ENCODE measurements at regions not wholly inside any gene's neighbourhood (a gene's known extent, or its start where the extent isn't known, plus 50 kb on each side); places are given as distances from the start of the nearest gene placed in this dataset.
"Not testable (repeated sequence)": the region's sequence is repeated elsewhere in the genome, so short reads cannot be mapped to it uniquely, and the experiment has no call there.

GRCh38 chr3:110327870-110328269 is 743.7 kb upstream of the NECTIN3 start:
- no peak for DNase-seq (ENCODE audit: low spot score)

GRCh38 chr3:110331562-110331961 is 740.1 kb upstream of the NECTIN3 start:
- DNase-seq (ENCODE audit: low spot score), result not testable (repeated sequence)

DNA sequence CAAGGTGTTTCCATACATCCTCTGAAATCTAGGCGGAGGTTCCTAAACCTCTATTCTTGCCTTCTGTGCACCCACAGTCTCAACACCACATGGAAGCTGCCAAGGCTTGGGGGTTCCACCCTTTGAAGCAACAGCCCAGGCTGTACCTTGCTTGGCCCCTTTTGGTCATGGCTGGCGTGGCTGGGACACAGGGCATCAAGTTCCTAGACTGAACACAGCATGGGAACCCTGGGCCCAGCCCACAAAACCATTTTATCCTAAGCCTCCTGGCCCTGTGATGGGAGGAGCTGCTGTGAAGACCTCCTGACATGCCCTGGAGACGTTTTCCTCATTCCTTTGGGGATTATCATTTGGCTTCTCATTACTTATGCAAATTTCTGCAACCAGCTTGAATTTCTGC is 739.0 kb upstream of the NECTIN3 start:
- DNase-seq (ENCODE audit: low spot score), result no peak

GRCh38 chr3:110341047-110341446 is 730.6 kb upstream of the NECTIN3 start:
- DNase-seq (ENCODE audit: low spot score), result no peak

DNA sequence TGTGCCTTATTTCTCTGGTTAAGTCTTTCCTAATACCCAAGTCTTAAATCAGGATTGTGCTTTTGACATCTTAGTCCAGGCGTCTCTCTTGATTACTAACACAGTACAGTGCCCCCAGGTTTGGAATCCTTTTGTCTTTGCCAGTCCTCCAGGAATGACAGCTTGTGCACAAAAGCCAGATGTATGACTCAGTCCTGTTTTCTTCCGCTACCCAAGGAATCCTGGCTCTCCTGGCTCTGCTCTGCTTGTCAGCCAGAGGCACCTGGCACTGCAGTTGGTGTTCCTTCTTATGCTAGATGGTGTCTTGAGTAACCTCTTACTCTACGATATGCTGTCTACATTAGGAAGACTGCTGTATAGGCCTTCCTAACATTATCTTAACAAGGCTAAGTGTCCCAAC is 728.2 kb upstream of the NECTIN3 start:
- no peak for DNase-seq (ENCODE audit: low spot score)

DNA sequence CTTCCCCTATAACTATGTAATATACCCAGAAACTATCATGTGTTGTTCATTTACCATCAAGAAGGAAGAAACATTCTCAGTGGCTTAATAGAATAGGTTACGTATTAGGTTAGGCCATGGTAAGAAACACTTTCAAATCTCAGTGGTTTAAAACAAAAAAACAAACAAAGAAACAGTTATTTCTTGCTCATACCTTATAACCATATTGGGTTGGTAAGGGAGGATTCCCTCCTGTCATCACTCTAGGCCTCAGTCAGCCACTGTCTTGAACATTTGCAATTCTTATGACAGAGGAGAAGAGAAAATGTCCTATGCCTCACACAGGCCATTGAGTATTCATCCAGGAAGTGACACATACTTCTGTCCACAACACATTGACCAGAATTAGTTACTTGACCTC is 727.7 kb upstream of the NECTIN3 start:
- no peak for DNase-seq (ENCODE audit: low spot score)

GRCh38 chr3:110344487-110344886 is 727.1 kb upstream of the NECTIN3 start:
- DNase-seq (ENCODE audit: low spot score), result no peak

GRCh38 chr3:110344897-110345767 is 726.5 kb upstream of the NECTIN3 start:
- DNase-seq (ENCODE audit: low spot score), result no peak

GRCh38 chr3:110349295-110349694 is 722.3 kb upstream of the NECTIN3 start:
- DNase-seq (ENCODE audit: low spot score), result no peak

- DNase-seq (ENCODE audit: low spot score), result no peak
These were observed 718.6 kb upstream of the NECTIN3 start for GRCh38 chr3:110352841-110353604.

DNA sequence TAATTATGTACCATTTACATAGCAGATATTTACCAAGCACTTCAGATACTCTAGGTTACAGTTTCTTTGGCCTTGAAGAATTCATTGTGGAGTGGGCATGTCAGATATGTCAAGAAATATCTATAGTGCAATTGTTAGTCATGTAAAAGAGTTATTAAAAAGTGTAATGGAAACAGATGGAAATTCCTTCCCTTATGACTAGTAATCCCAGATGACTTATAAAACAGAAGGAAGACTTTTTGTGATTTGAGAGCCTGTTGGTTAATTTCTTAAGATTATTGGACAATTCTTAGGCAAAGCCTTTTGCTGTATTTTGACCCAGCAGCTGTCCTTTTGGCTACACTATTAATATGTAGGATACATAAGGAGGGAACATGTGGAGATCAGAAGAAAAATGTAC is 708.9 kb upstream of the NECTIN3 start:
- no peak for DNase-seq (ENCODE audit: low spot score)

DNA sequence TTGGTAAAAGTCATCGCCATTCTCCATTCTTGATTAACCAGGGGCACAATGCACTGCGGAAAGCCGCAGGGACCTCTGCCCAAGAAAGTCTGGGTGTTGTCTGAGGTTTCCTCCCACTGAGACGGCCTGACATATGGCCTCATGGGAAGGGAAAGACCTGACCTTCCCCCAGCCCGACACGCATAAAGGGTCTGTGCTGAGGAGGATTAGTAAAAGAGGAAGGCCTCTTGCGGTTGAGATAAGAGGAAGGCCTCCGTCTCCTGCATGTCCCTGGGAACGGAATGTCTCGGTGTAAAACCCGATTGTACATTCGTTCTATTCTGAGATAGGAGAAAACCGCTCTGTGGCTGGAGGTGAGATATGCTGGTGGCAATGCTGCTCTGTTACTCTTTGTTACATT is 704.3 kb upstream of the NECTIN3 start:
- not testable (repeated sequence) for DNase-seq (ENCODE audit: low spot score)

DNA sequence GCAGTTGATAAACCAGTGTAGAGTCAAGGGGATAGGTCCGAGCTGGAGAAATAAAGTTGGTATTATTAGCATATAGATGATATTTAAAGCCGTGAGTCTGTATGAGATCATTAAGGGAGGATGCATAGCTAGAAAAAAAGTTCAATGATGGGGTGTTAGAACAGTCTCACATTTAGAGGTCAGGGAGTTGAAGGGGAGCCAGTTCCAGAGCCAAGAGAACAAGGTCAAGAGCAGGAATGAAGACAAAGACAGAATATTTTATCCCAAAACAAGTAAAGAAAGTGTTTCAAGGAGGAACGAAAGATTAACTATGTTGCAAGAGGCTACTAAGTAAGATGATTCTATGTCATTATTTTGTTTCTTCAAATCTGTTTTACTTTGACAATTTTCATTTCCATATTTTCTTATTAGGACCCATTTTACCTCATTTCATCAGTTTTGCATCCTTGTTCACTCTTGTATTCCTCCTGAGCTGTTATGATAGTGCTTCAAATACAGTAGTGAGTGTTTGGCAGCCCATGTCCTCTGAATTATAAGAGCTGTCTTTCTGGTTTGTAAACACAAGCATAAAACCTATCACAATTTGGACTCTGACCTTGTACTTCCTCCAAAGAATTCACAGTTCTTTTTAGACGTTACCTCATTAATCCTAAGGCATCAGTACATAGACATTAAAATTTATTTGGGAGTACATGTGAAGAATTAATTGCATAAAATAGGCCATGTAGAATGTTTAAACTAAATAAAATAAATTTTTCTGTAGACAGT is 695.7 kb upstream of the NECTIN3 start:
- DNase-seq (ENCODE audit: low spot score), result no peak

- no peak for DNase-seq (ENCODE audit: low spot score)
These were observed 693.1 kb upstream of the NECTIN3 start for GRCh38 chr3:110378481-110378880.

GRCh38 chr3:110381992-110382391 is 689.6 kb upstream of the NECTIN3 start:
- no peak for DNase-seq (ENCODE audit: low spot score)

- DNase-seq (ENCODE audit: low spot score), result no peak
These were observed 688.3 kb upstream of the NECTIN3 start for GRCh38 chr3:110383356-110383755.

- DNase-seq (ENCODE audit: low spot score), result no peak
These were observed 687.0 kb upstream of the NECTIN3 start for GRCh38 chr3:110384601-110385000.

GRCh38 chr3:110389005-110389404 is 682.6 kb upstream of the NECTIN3 start:
- no peak for DNase-seq (ENCODE audit: low spot score)

GRCh38 chr3:110390372-110390771 is 681.2 kb upstream of the NECTIN3 start:
- DNase-seq (ENCODE audit: low spot score), result no peak

GRCh38 chr3:110391042-110391441 is 680.6 kb upstream of the NECTIN3 start:
- no peak for DNase-seq (ENCODE audit: low spot score)

- DNase-seq (ENCODE audit: low spot score), result no peak
These were observed 679.8 kb upstream of the NECTIN3 start for GRCh38 chr3:110391640-110392395.

- no peak for DNase-seq (ENCODE audit: low spot score)
These were observed 677.7 kb upstream of the NECTIN3 start for GRCh38 chr3:110393941-110394340.
